NCI-H1092 treated with DMSO at 0.1 percent for 48 hours (cell line): ENCODE measurements at regions not wholly inside any gene's neighbourhood (a gene's known extent, or its start where the extent isn't known, plus 50 kb on each side); places are given as distances from the start of the nearest gene placed in this dataset.

Source experiments
- DNase-seq: peaks from one replicate; lab custom pipeline; 2025; lab: John Stamatoyannopoulos, UW

DNA sequence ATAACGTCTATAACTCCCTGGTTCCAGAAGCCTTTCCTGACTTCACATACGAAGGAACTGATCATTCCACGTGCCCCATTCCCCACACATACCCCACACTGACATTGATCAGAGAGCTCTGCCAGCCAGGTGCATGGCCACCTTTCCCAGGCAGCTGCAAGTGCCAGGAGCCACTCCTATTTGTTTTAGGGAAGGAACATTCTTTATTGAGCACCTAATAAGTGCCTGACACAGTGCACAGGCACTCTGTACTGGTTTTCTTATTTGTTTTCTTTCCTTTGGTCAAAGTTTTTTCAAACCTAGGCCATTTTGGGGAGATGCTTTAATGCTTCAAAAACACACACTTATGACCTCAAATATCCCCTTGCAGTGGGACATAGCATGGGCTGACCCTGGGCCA lies 50.0 kb downstream of the PITPNM2 start:
- DNase-seq = no peak

DNA sequence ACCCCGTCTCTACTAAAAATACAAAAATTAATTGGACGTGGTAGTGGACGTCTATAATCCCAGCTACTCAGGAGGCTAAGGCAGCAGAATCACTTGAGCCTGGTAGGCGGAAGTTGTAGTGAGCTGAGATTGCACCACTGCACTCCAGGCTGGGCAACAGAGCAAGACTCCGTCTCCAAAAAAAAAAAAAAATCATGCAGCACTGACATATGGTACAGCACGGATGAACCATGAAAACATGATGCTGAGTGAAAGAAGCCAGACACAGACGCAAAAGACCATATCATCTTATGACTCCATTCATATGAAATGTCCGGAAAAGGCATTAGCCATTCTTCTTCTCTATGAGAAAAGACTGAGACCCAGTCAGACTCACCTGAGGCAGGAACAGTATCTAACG lies 50.4 kb downstream of the PITPNM2 start:
- DNase-seq = no peak

DNA sequence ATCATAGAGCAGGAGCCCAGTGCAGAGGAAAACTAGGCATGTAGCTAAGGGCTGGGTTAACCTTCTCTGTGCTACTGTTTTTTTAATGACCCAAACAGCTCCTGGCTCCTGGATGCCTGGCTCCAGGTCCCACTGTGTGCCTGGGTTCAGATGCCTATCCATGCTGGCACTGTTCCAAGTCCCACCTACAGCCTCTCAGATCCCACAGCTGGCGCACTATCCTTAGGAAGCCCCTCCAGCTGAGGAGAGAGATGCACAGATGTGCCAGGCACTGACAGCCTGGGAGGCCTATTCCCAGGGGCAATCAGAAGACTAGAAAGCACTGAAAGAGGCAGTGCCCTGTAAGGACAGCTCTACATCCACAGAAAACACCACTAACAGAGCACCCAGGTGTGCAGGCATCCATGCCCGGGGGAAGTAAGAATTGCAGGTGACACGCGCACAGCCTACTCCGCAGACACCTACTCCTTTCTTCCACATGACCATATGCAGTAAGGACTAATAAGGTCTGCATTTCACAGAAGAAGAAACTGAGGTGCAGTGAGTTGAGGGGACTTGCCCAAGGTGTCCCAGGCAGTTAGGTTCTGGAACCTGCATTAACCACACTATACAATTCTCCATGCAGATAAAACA lies 51.2 kb downstream of the PITPNM2 start:
- DNase-seq = no peak

DNA sequence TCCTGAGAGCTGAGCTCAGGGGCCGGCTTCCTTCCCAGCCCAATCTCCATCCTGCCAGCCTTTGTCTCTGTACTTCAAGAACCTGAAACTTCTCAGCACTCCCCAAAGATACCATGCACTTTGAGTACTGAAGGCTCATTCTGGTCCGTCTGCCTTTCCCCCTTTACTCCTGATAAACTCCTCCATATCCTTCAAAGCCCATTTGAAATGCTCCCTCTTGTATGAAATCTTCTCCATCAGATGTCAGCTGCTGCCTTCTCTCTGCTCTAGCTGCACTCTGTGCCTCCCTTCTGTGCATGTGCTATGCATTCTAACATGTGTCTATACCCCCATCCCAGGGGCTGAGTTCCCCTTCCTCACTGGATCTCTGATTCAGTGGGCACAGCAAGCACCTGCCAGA lies 52.1 kb downstream of the PITPNM2 start:
- DNase-seq = no peak

DNA sequence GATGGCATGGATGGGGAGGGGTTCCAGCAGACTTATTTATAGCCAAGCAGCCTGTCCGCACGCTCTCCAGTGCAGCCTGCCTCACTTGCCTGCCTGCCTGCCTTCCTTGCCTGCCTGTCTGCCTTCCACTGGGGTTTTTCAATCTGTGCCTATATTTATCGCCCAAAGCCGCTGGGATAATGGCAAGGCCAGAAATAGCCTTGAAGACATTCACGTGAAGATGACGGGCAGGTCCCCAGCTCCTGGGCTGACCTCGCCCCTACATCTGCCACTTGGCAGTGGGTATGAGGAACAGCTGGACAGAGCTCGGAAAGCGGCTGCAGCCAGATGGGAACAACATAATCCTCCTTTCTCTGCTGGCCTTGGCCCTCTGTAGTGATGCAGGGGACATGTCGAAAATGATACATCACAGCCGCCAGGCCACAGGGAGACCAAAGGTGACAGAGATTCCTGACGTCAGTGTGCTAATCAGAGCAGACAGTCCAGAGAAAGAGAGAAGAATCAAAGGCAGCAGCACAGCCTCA lies 53.3 kb downstream of the PITPNM2 start:
- no peak for DNase-seq

DNA sequence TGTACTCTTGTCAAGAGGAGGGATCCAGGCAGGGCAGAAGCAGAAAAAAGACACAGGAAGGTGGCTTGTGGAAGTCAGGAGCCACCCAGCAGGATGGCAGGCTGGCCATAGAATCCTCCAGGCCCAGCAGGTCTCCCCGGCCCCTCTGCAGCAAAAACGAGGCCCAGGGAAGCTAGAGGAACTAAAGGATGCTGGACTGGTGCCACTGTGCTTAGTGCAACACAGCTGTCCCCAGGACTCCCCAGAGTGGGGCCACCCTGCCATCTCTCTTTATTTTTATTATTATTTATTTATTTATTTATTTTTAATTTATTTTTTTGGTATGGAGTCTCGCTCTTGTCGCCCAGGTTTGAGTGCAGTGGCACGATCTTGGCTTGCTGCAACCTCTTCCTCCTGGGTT lies 54.1 kb downstream of the PITPNM2 start:
- no peak for DNase-seq

DNA sequence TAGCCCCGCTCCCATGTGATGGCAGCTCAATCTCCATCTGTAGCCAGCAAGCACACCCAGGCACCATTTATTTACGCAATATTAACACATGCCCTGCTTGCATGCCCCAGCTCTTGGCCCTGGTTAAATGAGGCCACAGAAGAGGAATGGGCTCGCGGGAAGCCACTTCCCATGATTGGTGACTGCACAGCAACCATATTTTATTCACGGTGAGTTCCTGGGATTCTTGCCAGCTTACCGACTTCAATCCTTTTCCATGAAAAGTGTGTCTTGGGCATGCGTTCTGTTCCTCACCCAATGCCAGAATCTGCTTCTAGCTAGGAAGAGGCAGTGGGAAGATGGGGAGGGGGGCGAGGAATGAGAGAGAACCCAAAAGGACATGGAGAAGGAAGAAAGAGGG lies 54.7 kb downstream of the PITPNM2 start:
- DNase-seq = no peak

DNA sequence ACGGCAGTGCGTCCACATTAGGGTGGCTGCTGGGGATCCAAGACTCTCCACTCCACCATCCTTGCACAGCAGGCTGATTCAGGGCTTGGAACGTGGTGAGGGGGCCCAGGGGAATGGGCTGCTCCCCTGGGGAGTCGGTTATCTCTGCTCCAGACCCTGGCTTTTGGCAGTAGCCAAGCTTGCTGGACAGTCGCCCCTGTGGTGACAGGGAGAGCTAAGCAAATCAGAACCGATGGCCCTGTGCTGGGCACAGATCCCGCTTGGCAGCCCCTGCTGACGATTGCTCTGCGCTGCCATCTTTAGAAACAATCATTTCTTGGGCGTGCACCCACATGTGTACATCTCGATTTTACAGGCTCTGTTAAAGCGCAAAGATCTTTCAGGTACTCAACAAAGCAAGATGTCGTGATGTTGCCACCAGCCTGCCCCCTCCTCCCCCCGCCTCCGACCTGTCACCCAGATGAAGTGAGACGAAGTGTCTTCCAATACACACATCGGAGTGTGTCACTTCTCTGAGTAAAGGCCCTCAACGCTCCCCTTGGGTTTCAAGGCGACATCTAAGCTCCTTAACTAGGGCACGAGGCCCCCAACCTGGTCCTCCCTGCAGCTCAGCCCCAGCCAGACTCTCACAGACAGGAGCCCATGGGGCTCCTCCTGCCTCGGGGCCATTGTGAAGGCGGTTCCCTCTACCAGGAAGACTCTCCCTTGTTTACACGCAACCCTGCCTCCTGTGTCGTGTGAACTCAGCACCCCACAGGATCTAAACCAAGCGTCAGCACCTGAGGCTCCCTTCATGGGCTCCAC lies 55.6 kb downstream of the PITPNM2 start:
- no peak for DNase-seq

DNA sequence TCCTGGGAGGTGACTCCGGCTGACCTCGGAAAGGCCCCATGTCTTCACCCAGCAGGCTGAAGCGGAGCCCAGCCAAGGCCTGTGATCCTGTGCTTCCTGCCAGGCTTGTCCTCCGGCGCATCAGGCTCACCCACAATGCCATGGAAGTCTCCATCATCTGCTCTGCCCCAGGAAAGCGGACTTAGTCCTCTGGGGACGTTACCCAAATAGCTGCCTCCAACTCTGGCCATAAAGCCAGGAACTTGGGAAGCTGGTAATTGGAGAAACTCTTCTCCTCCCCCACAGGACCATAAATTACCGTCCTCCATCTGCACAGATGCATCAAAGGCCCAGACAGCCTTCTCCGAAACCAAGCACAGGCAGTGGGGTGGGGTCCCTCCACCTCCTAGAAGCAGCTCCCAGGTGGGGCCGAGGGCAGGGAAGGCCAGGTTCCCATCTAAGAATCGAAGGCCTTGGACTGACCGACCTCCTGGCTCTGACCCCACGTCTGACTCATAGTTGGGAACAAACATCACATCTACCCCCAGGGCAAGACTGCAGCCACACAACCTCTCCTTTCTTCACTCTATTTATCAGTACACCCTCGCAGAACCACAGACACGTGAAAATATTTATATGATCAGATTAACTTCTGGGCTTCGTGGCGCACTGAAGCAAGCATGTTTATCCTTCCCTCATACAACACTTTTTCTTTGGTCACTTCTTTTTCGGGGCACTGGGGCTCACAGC lies 56.4 kb downstream of the PITPNM2 start:
- DNase-seq = no peak

DNA sequence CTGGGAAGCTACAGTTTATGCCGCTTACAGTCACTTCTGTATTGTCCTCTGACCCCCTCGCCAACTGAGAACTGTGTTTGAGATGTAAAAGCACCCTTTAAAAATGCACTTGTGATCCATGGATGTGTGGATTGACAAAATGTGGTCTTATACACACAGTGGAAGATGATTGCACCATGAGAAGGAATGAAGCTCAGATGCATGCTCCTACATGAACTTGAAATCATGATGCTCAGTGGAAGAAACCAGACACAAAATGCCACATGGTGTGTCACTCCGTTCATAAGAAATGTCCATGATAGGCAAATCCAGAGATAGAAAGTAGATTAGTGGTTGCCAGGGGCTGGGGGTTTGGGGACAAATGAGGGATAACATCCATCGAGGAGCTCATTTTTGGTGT lies 58.0 kb downstream of the PITPNM2 start:
- no peak for DNase-seq

DNA sequence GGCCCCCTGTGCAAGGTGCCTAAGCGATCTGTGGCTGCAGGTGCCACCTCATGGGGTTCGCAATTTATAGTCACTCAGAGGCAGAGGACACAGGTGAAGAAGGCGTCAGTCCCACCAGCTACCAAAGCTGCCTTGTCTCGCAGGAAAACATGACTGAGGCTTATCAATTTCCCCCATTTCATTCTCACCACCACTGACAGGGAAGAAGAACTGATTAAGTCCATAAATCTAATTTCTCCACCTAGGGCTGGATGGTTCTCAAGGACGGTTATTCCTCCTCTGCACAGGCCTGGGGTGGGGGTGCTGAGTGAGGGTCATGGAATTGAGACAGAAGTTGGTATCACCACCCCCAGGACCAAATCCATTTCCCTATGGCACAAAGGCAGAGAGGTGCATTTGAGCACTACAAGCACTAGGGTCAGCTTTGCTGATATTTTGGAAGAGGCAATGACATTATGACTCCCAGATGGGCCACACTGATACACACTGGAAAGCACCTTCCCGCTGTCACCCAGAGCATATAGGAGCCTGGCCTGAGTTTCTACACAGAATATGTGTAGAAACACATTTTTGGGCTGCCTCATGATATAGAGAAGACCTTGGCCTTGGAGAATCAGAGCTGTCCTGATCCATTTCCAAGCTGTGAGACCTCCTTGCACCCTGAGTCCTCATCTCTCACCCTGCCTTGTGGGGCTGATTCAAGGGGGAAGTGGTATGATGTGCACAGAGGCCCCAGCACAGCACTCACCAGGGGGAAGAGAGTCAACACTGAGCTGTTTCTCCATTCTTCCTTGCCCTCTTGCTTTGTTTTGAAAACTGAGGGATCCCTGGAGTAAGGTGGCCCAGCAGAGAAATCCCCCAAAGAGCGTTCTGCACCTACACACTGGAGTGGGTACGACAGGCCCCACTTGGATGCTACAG lies 59.4 kb downstream of the PITPNM2 start:
- no peak for DNase-seq

DNA sequence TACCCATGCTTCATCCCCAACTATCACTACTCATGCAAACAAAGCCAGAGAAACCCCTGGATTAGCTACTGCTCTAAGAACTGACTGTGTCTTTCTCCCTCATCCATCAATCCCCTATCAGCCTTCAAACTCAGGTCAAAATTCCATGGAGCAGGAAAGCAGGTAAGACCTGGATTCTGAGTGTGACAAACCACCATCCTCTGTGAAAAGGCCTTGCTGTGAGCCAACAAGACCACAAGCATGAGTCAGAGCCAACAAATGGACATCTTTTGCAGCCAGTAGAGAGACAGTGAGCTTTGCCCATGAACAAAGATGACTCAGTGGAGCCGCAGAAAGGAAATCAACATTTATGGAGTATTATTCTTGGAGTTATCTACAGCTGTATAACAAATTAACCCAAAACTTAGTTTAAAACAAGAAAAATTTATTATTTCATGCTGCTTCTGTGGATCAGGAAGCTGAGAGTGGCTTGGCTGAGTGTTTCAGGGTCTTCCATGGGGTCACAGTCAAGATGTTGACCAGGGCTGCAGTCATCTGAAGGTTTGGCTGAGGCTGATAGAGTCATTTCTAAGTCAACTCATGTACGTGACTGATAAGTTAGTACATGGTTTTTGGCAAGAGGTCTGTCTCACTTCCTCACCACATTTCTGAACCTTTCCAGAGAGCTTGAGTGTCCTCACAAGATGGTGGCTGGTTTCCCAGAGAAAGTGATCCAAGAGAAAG lies 61.1 kb downstream of the PITPNM2 start:
- DNase-seq = no peak

DNA sequence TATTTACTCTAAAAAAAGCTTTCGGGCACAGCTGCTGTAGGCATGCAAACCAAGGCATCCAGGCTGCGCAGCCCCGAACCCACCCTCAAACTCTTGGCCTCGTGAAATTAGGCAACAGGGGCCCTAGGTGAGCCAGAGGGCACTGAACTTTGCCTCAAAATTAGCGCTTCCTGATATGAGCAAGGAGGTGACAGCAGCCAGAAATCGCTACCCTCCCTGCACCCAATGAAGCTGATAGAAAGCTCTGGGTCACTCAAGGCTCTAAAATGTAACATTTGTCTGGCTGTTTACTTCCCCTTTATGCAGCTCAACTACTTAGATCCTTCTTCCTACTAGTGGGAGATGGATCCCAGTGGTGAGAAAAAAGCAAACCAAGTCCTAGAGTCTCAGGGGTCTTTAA lies 61.8 kb downstream of the PITPNM2 start:
- no peak for DNase-seq

DNA sequence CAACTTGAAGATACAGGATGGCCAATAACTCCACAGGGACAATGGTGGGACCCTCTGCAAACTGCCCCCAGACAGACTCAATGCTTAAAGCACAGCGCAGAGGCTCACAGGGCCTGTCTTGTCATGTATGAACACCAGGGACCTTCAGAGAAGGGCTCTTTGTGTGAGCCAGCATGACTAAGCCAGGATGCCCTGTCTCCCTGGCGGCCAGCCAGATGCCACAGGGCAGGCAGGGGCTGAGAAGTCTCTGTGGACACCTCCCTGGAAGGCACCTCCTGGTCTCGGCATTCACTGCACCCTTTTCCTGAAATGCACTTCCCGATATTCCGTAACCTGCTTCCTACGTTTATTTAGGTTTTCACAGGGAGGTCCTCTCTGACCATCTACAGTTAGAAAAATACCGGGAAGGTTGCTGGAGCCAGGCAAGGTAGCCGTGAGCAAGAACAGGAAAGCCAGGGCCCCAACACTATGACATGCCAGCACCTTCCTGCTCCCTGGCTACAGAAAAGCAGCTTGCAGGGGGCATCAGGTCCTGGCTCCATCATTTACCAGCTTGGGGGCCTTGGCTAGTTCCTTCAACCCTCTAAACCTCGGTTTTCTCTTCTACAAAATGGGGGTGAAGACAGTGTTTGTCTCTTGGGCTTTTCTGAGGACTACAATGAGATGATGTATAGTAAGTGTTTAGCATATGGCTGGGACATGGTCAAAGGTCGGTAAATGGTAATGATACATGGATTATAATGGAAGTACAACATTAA lies 65.0 kb downstream of the PITPNM2 start:
- no peak for DNase-seq

DNA sequence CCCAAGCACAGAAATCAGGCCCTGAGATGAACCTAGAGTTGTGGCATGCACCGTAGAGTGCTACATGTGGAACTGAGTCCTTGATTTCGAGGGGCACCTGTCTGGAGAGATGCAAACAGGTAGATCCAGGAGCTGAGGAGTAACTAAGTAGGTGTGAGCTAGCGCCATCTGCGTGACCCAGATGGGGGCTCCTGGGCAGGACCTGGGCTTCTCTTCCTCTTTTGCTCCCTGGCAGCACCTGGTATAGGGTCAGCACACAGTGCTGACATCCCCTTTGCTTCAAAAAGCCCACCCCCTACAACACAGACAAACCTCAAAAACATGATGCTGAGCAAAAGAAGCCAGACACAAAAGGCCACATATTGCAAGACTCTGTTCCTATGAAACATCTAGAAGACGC lies 65.8 kb downstream of the PITPNM2 start:
- no peak for DNase-seq

DNA sequence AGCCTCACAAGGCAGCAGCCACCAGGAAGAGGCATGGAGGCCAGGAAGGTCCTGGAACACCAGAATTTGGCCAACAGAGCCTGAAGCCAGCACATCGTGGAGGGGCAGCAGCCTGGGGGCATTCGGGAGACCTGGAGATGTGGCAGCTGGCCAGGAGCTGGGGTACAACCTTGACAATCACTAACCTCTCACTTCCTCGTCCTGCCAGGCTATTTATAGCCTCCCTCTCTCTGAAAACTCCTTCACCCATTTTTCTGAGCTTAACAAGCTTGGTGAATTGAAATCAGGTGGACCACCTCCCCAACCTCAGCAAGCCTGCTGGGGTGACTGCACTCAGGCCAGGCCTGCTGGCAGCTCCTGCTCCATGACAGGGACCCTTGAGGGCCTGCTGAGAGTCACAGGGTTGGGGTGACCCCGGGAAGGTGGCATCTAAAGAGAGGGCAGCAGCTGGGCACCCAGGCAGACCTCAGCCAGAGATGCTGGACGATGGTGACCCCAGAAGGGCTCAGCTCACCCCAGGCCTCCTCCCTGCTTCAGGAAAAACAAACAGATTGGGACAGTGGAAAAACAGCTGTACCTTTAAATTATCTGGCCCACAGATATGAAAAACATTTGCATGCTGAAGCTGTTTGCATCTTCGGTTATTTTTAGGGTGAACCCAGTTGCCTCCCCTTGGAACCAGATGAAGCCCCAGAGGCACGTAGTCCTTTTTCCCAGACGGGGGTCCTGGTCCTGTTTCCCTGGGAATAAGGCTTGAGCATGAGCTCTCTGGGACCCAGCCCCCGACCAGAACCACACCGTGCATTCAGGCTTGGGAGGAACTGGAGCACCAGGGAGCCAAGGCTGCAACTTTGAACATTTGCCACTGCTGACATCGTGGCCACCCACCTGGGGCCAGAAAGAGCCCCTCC lies 67.0 kb downstream of the PITPNM2 start:
- no peak for DNase-seq

DNA sequence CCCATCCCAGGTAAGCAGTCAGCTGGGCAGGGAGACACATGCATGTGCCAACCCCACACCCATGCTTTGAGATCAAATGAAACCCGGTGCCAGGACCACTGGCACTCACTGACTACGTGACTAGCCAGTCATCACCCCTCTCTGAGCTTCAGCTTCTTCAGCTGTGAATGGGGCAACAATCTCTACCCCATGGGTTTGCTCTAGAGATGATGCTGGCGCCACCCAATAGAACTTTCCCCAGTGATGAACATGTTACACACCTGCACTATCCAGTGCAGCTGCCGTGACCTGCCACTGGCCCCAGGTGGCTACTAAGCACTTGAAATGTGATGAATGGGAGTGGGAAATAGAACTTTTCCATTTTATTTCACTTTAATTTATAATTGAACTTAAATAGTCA lies 70.3 kb downstream of the PITPNM2 start:
- DNase-seq = no peak

DNA sequence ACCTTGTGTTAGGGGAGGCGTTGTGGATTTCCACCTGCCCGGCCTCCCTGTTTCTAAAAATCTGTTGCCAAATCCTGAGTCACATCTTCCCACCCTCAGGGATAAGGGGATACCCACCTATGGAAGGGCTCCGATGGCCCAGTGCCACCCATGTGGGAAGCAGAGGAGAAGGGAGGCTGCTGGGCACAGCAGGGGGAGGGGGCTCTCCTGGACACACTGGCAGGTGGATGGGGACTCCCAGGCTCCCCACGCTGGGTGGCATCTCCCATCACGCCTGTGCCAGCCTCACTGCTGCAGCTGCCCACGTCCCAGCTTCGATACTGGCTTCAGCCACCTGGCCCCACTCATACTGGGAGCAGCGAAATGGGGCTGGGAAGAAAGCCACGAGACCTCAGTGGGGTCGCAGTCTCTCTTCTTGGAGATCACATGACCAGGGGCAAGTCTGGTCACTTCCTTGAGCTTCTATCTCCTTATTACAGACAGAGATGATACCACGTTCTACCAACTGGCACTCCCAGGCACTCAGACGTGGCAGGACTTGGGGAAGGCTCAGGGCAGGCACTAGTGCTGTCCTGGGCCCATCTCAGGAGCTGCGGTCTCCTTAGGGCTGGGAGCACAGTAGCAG lies 72.2 kb downstream of the PITPNM2 start:
- DNase-seq = no peak

DNA sequence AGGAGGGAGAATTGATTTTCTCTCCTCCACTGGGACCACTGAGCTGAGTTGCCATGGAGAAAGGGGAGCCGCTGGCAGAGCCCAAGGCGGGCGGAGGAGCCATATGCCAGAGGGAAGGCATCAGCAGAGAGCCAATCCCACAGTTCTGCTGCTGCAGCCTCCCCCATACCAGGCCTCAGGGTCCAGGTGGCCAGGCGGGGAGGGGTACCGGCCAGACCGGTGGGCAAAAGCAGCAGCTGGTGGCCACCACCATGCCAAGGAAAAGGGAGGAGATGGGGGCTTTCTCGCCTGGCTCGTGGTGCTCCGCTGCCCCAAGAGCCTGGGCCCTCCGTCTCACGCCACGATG lies 72.8 kb downstream of the PITPNM2 start:
- peak; percentile 6 for DNase-seq
